RWPE1 (cell line): ENCODE measurements at regions not wholly inside any gene's neighbourhood (a gene's known extent, or its start where the extent isn't known, plus 50 kb on each side); places are given as distances from the start of the nearest gene placed in this dataset.
"Not testable (repeated sequence)": the region's sequence is repeated elsewhere in the genome, so short reads cannot be mapped to it uniquely, and the experiment has no call there.

Experiments
- CTCF ChIA-PET: fragments of 350-600 bp; sonication (Branson Sonifier 250); formaldehyde crosslinking; extraction: SDS; loops from one replicate; lab custom pipeline; 2021; lab: Yijun Ruan, JAX
- POLR2A ChIA-PET: fragments of 400-600 bp; formaldehyde crosslinking; extraction: SDS; loops from one replicate; lab custom pipeline; 2020; ENCODE audit warnings: antibody characterized with exemption; ENCODE audit not compliant: low non-redundant PET; lab: Yijun Ruan, JAX
- DNase-seq: peaks from one replicate; pipeline ENCODE4 v3.0.0; 2012; ENCODE audit warnings: low spot score
- H3K27ac ChIP-seq: fragments of 450-650 bp; 2 replicates; pipeline ENCODE4 v1.5.1; 2017
- CTCF ChIP-seq: fragments of 450-650 bp; conservative IDR thresholded peaks from 2 replicates; pipeline ENCODE4 v1.5.1; 2017; ENCODE audit warnings: low read depth, mild to moderate bottlenecking

- POLR2A ChIA-PET: interaction anchor here (0.7 kb wide), 1 partner anchor 420 kb away, joined by 5 read pairs; no protein-coding TSS in a partner anchor
- H3K27ac ChIP-seq: no peak overlapping the region
- DNase-seq: no peak
- CTCF ChIA-PET: no interaction called here
- TF ChIP-seq CTCF: no peak
Observed at GRCh38 chr4:31458813-31459212, 738.6 kb downstream of the PCDH7 start.

GRCh38 chr4:31461421-31461820, 741.3 kb downstream of the PCDH7 start:
- POLR2A ChIA-PET: no interaction called here
- peak; percentile 35 for DNase-seq
- CTCF ChIA-PET: no interaction called here
- H3K27ac ChIP-seq: peak overlapping the region; percentile 72
- TF ChIP-seq CTCF: no peak

- TF ChIP-seq CTCF: no peak
- peak; percentile 3 for DNase-seq
- H3K27ac ChIP-seq: no peak overlapping the region
- CTCF ChIA-PET: interaction anchor here (0.7 kb wide), 1 partner anchor 380 kb away, joined by 3 read pairs; no protein-coding TSS in a partner anchor
- POLR2A ChIA-PET: no interaction called here
Observed at GRCh38 chr4:31467781-31468180, 747.6 kb downstream of the PCDH7 start.

- POLR2A ChIA-PET: no interaction called here
- TF ChIP-seq CTCF: no peak
- CTCF ChIA-PET: no interaction called here
- no peak for DNase-seq
- no peak overlapping the region for H3K27ac ChIP-seq
Observed at GRCh38 chr4:31474221-31474620, 754.1 kb downstream of the PCDH7 start.

GRCh38 chr4:31482691-31483090, 762.5 kb downstream of the PCDH7 start:
- no peak overlapping the region for H3K27ac ChIP-seq
- no peak for DNase-seq
- ChIA-PET POLR2A (no interaction called here), CTCF (interaction anchor here (0.7 kb wide), 1 partner anchor 611 kb away, joined by 3 read pairs; no protein-coding TSS in a partner anchor)
- TF ChIP-seq CTCF: no peak

GRCh38 chr4:31499216-31499615, 779.0 kb downstream of the PCDH7 start:
- CTCF ChIA-PET, H3K27ac ChIP-seq, POLR2A ChIA-PET, DNase-seq: not testable (repeated sequence)

GRCh38 chr4:31516520-31516919, 796.4 kb downstream of the PCDH7 start:
- DNase-seq: no peak
- POLR2A ChIA-PET: no interaction called here
- CTCF ChIA-PET: no interaction called here
- no peak for TF ChIP-seq CTCF
- no peak overlapping the region for H3K27ac ChIP-seq
